HG03521 (cell line): ENCODE measurements at regions not wholly inside any gene's neighbourhood (a gene's known extent, or its start where the extent isn't known, plus 50 kb on each side); places are given as distances from the start of the nearest gene placed in this dataset.
"Not testable (repeated sequence)": the region's sequence is repeated elsewhere in the genome, so short reads cannot be mapped to it uniquely, and the experiment has no call there.

ENCODE experiments used
- ATAC-seq: cut with Tn5 transposase; IDR thresholded peaks from one replicate; pipeline ENCODE4 v1.9.1; 2021; ENCODE audit warnings: mild to moderate bottlenecking, moderate library complexity; ENCODE audit not compliant: unreplicated experiment

- not testable (repeated sequence) for ATAC-seq
These were observed 68.8 kb downstream of the RBMY1J start for GRCh38 chrY:22472027-22472426.

- ATAC-seq, result not testable (repeated sequence)
These were observed 74.6 kb downstream of the RBMY1J start for GRCh38 chrY:22477846-22478245.

- ATAC-seq, result not testable (repeated sequence)
These were observed 81.3 kb downstream of the RBMY1J start for GRCh38 chrY:22484465-22484864.

- ATAC-seq, result not testable (repeated sequence)
These were observed 85.5 kb downstream of the RBMY1J start for GRCh38 chrY:22488688-22489087.

- not testable (repeated sequence) for ATAC-seq
These were observed 96.5 kb downstream of the RBMY1J start for GRCh38 chrY:22499756-22500155.

GRCh38 chrY:22513719-22514118 is 110.5 kb downstream of the RBMY1J start:
- ATAC-seq, result not testable (repeated sequence)

GRCh38 chrY:22525841-22526240 is 122.6 kb downstream of the RBMY1J start:
- ATAC-seq, result not testable (repeated sequence)

- peak; percentile 53 for ATAC-seq
These were observed 169.8 kb downstream of the RBMY1J start for GRCh38 chrY:22572975-22573374.

GRCh38 chrY:22598767-22599166 is 195.6 kb downstream of the RBMY1J start:
- ATAC-seq, result peak; percentile 81

- not testable (repeated sequence) for ATAC-seq
These were observed 201.8 kb downstream of the RBMY1J start for GRCh38 chrY:22605036-22605435.

- ATAC-seq, result not testable (repeated sequence)
These were observed 202.4 kb downstream of the RBMY1J start for GRCh38 chrY:22605658-22606057.

GRCh38 chrY:22606889-22607288 is 203.7 kb downstream of the RBMY1J start:
- ATAC-seq, result not testable (repeated sequence)

- not testable (repeated sequence) for ATAC-seq
These were observed 209.6 kb downstream of the RBMY1J start for GRCh38 chrY:22612772-22613171.
